NCI-H1930 (cell line): ENCODE measurements at regions not wholly inside any gene's neighbourhood (a gene's known extent, or its start where the extent isn't known, plus 50 kb on each side); places are given as distances from the start of the nearest gene placed in this dataset.
"Not testable (repeated sequence)": the region's sequence is repeated elsewhere in the genome, so short reads cannot be mapped to it uniquely, and the experiment has no call there.

Experiments used
- DNase-seq, 2 experiments: peaks; one replicate each; lab custom pipeline; 2025; lab: John Stamatoyannopoulos, UW

DNA sequence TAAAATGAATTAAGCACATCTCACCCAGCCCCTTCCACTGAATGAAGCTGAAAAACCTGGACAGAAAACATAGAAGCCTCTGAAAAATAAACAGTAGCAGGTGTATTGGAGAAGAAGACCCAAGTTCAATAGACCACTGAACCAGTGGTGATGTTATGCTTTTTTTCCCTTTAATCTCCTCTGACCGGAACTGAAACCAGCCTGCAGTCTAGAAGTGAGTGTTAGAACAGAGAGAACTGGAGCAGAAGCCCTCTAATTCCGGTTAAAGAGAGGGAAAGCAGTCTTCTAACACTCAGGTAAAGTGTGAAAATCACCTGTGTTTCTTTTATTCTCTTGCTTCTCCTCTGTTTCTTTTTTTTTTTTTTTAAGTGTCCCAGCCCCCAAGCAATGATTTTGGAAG lies 83.5 kb upstream of the CCL21 start:
- no peak for DNase-seq

DNA sequence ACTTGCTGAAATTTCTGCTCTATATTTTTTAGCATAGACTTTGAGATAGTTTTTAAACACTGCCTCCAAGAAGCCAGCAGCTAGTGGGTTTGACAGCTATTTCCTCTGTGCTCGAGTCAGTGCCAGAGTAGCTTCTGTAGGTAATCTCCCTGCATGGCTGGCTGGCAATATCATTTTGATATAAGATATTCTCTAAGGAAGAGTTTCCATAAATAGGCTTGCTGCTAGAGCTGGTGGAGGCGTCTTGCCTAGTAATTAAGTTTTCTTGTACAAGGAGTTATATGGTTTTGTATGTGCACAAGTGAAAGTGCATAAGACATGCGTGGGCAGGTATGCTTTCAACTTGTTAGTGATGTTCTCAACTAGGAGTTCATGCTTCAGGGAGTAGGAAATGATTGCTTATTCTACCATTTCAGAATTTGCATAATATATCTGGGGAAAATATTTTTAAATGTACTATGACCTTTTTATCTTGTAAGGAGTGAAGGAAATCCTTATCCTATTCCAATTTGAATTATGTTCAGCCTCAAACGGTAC lies 74.1 kb upstream of the CCL21 start:
- no peak for DNase-seq

DNA sequence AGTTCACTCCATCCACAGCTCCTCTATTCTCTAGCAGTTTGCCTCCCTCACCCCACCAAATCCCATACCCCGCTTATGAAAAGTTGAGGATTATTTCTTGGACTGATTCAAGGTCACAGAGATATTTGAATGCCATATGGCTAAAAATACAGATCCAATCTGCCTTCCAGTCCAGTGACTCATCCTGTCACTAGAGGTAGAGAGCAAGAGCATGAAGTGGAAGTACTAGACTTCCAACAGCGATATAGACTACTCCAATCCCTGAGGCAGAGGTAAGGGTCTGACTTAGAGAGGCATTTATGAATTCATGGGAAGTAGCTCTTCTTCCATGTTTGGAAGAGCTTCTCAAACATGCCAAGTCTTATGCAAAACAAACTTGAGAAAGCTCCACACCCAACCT lies 72.4 kb upstream of the CCL21 start:
- DNase-seq = no peak

DNA sequence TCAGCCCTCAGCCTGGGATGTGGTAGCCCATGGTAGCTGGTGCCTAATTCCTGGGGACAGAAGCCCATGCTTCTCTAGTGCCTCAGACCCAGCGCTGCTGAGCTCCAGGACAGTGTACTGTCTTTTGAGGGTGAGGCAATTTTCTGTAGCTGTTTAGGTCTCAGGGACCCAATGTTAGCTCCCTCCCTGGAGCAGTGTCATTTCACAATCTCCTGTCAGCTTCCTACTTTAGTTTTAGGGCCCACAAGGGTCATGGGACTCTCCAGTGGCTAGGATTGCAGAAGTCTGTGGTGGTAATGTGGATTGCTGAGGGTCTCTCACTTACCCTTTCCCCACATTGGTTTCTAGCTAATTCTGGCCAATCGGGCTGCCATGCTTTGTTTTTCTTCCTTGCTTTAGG lies 67.7 kb upstream of the CCL21 start:
- DNase-seq = no peak

DNA sequence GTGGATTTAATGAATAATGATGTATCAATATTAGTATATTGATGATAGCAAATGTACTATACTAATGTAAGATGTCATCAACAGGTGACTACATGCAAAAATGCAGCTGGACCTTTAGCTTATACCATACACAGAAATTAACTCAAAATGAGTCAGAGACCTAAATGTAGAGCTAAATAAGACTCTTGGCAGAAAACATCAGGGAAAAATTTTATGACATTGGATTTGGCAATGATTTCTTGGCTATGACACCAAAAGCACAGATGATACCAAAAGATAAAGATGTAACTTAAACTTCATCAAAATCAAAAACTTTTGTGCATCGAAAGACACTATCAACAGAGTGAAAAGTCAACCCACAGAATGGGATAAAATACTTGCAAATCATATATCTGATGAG lies 64.0 kb upstream of the CCL21 start:
- DNase-seq = no peak

DNA sequence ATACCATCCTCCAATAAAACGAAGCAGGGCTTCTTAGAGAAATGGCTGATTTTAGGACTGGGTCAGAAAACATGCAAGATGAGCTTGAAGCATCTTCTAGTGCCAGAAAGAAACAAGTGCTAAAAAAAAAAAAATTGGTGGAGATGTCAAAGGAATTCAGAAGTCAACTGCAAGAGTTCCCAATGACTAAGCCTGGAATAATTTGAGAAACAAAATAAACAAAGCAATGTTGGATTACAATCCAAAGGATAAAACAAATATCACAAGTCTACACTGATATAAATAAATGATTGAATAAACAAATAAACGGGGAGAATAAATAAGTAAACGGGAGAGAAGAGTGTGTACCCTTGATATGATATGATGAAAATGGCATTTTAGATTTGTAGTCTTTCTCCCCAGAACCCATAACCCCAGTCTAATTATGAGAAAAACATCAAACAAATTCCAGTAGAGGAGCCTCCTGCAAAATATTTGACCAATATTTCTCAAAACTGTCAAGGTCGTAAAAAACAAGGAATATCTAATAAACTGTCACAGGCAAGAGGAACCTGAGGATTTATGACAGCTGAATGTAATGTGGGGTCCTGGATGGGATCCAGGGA lies 63.5 kb upstream of the CCL21 start:
- DNase-seq = no peak

DNA sequence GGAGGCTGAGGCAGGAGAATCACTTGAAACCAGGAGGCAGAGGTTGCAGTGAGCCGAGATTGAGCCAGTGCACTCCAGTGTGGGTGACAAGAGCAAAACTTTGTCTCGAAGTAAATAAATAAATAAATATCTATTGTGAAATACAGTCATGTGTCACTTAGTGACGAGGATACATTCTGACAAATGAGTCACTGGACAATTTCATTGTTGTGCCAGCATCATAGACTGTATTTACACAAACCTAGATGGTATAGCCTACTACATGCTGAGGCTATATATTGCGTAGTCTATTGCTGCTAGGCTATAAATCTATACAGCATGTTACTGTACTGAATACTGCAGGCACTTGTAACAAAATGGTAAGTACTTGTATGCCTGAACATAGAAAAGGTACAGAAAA lies 61.1 kb upstream of the CCL21 start:
- DNase-seq = peak in 1 of 2 experiments; percentile 38

DNA sequence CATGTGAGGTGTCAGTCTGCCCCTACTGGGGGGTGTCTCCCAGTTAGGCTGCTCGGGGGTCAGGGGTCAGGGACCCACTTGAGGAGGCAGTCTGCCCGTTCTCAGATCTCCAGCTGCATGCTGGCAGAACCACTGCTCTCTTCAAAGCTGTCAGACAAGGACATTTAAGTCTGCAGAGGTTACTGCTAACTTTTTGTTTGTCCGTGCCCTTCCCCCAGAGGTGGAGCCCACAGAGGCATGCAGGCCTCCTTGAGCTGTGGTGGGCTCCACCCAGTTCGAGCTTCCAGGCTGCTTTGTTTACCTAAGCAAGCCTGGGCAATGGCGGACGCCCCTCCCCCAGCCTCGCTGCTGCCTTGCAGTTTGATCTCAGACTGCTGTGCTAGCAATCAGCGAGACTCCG lies 57.2 kb upstream of the CCL21 start:
- DNase-seq = not testable (repeated sequence)

DNA sequence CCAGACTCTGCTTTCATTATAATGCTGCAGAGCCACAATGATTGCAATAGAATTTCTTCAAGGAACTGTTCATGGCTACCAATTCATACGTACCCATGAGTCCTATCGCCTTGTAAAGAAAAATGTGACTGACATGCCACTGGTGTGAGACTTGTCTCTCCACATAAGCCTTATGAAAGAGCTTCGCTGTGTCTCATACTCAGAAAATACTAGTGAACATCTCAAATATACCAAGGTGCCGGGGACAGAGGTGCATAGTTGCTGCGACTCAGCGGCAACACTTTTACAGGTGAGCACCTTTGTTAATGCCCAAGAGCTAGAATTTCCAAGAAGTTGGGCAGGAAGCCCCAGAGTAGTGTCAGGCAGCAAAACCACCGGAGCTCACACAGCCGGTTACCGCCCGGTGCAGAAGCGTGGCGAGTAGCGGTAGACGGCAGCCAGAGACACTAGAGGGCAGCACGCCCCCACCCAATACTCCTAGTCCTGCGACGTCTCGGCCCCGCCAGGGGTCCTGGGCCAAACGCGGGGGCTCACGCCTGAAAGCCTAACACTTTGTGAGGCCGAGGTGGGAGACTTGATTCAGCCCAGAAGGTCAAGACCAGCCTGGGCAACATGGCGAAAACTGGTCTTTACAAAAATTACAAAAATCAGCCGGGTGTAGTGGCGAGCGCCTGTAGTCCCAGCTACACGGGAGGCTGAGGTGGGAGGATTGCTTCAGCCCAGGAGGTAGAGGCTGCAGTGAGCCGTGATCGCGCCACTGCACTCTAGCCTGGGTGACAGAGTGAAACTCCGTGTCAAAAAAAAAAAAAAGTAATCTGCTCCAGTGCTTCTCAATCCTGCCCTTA lies 50.5 kb upstream of the CCL21 start:
- peak; percentile 55 to 68 for DNase-seq
